GM11168 (cell line): ENCODE measurements at regions not wholly inside any gene's neighbourhood (a gene's known extent, or its start where the extent isn't known, plus 50 kb on each side); places are given as distances from the start of the nearest gene placed in this dataset.

Experiments used
- in situ Hi-C: fragments of 300-500 bp; cut with MboI; formaldehyde crosslinking; loops from one replicate; pipeline ENCODE4 v1.12.0; 2022; ENCODE audit warnings: low sequenced_read_pairs; ENCODE audit not compliant: unreplicated experiment

DNA sequence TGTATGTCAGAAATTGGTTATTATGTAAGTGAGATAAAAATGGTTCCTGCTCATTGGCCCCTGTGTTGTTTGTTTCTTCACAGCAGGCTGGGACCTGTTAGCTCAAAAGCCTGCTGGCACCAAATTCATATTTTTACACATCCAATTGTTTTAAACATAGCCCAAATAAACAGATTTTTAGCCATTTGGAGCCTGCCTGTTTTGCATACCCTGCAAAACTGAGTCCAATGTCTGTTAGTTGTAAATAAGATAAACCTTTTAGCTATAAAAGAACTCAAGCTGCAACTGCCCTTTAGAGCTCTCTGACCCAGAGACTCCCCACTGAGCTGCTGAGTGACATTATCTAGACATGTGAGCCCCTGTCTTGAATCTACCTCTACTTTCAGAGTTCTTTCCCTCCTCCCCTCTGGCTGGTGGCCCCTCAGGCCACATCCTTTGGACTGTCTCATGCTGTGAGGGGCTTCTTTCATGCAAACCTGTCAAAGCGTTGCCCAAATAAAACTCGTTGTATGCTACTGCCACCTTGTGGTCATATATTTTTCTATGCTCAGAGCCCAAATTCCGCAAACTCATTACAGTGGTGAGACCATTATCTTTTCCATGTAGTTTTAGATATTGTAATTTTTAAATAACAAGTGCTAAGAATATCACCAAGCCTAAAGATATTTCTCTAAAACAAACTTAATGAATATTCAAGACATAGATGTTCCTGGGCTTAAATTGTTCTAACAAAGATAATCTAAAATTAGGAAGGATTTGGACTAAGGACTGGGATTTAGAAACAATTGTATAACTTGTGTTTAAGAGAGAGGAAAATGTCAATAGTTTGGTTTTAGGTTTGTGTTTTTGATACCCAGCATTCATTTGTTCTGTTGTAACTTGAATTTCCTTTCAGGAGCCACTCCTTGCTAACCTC, 337.9 kb downstream of the AACS start:
- in situ Hi-C loops, result no loop called here

DNA sequence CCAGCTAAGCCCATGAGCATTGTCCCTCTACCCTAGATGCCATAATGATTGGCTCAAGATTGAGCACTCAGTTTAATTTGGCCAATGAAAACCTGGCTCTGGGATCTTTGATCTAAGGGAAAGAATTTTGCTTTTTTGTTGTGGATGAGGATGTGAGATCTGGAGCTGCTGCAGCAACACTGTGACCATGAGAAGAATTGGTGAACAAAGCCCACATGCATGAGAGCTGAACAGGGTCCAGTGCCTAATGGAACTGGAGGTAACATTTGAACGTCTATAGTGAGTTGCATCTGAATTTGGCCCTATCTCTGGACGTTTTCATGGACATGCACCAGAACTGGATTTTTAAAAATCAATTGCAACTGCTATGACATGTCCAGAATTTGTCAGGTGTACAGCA, 338.6 kb downstream of the AACS start:
- in situ Hi-C loops, result no loop called here

DNA sequence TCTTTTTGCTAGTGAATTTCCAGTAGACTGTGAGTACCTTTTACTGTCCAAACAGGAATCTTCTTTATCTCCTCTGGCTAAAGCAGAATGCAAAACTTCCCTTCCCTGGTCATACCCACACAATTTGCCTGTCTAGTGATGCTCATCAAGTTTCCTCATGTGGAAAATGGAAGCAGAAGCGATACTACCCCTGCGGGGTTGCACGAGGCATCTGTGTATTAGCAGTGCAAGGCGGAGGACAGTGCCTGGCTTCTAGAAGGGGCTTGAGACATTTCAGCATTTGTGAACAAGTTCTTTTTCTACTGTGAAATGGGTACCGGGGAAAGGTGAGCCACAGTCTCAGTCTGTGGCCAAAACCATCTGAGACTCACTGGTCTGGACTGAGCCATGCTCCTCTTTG, 340.9 kb downstream of the AACS start:
- in situ Hi-C loops, result no loop called here

DNA sequence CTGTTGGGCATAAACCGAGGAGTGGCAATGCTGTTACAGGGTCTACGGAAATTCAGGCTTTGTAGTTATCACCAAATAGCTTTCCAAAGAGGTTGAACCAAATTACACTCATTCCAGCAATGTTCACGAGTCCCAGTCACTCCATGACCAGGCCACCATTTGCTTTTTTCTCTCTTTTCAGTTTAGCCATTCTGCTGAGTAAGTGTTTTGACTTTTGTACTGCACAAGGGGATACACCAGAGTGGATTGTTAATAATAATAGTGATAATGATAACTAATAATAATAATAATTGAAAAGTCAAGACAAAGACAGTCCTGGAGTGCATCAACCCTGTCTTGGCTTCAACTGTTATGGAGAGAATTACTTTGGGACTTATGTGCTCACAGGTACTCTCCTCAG, 343.5 kb downstream of the AACS start:
- in situ Hi-C loops, result no loop called here

DNA sequence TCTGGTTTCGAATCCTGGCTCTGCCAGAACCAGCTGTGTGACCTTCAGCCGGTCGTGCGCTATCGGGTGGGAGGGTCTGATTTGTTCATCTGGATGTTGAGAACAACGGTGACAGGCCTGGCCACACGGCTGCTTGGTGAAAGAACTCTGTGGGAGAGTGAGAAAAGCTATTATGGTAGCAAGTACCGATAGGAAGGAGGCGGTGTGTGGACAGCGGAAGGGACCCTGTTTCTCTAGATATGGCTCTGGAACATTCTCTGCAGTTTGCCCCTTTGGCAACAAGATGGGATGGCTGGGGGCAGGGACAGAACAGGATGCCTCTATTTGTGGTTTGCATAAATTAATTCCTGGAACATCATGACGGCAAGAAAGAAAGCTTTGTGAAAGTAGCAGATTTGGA, 347.3 kb downstream of the AACS start:
- in situ Hi-C loops, result no loop called here

DNA sequence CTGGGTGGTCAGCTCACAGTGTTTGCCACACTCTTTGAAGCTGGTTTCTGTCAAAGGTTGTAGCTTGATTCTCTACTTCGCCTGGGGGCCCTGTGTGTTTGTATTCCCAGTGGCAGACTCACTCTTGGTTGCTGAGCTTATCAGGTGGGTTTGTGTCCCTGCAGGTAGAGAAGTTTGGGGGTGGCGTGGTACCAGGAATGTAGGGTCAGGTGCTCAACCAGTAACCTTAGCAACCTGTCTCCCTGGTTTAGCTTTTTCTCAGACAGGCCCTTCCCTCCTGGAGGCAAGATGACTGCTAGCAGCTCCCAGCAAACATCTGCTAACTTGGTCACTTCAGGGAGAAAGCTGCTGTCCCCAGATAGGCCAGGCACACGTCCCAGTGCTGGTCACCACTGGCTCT, 352.2 kb downstream of the AACS start:
- in situ Hi-C loops, result no loop called here

DNA sequence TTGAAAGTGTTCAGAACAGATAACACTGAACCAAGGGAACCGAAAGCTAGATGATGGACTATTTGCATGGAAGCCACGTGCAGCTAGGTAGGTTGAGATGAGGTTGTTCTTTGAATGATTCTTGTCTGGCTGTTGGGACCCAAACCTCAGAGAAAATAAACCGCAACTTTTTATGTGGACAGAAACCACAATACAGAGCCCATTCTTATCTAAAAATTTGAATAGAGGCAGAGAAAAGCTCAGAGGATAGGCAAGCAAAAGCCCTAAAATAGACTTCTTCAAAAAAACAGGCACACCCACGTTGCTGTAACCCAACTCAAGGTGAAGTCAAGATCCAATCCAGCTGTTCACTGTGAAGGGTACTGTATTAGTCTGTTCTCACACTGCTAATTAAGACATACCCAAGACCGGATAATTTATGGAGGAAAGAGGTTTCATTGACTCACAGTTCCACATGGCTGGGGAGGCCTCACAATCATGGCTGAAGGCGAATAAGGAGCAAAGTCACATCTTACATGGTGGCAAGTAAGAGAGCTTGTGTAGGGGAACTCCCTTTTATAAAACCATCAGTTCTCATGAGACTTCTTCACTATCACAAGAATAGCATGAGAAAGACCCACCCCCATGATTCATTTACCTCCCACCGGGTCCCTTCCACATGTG, 353.8 kb downstream of the AACS start:
- in situ Hi-C loops, result no loop called here

DNA sequence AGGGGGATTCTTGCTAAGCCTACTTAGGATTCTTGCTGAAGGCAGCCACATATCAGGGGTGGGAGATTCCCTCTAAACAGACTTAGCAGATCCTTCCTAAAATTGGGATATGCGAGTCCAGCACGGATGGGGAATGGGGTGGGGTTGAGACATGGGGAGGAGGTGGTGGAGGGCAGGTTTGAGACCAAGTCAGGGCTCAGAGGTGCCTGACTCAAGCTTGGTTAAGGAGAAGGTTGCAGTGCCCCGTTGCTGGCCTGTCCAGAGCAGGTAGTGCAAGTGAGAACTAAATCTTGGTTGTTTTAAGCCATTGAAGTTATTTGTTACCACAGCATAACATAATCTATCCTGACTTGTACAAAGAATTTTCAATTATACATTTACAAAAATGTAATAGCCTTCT, 359.7 kb downstream of the AACS start:
- in situ Hi-C loops, result no loop called here

DNA sequence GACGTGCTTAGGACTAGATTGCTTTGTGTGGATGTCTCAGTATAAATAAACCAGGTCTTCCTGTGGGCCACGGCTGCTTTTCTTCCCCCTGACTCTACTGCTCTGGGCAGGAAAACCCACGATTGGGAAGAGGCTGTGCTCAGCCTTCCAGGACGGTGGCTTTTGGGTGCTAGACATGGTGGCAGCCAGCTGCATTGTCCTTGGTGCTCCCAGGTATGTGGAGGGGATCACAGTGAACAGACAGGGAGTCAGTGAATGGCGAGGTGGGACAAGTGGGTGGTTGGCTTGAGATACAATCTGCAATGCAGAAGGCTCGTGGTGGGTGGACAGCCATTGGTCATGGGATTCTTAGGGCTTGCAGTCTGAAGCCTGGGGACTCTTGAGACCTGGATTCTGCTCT, 366.3 kb downstream of the AACS start:
- in situ Hi-C loops, result no loop called here

DNA sequence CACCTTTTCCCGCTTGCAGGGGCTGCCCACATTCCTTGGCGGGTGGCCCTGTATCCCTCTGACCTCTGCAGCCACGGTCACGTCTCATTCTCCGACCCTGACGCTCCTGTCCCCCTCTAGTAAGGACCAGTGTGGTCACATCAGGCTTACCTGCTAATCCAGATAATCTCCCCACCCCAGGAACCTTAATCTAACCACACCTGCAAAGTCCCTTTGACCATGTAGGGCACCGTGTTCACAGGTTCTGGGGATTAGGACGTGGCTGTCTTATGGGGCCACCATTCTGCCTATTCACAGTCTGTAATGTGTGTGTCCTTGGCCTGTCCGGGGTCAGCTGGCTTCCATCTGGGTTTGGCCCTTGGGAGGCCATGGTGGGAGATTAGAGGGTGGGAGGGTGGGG, 368.9 kb downstream of the AACS start:
- in situ Hi-C loops, result no loop called here

DNA sequence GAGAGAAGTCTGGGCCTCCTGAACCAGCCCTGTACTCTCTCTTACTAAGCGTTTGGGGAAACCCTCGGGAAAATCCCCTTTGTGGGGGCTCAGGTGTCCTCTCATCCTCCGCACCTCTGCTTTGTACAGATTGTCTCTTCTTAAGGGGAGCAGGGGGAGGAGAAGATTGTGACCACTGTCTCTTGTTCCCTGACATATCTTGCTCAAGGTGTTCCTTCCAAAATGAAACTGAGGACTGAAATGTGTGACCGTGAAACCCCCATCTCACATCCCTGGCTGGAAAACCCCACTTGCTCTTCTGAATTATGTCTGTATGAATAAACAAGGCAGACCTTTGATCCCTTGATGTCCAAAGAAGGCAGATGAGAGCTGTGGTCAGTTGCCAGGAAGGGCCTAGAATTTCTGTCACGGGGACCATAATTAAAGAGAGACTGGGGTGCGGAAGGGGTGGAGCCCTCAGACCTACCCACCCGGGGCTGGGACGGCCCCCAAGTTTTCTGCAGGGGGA, 369.8 kb downstream of the AACS start:
- in situ Hi-C loops, result no loop called here

DNA sequence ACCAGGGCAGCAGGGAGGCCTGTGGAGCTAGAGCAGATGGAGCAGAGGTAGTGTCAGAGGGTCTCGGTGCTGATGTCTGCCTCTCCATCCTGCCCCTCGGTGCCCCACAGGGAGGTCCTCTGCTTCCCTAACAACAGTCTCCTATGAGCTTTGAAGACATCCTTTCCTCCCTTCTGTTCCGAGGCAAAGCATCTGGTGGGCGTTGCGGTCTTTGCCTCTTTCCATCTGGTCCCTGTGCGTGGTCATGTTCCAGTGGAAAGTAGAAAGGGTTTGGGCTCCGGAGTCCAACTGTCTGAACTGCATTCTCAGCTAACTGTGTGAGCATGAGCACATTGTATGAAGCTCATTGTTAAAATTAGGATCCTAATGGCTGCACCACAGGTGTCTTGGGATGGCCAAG, 370.6 kb downstream of the AACS start:
- in situ Hi-C loops, result no loop called here

DNA sequence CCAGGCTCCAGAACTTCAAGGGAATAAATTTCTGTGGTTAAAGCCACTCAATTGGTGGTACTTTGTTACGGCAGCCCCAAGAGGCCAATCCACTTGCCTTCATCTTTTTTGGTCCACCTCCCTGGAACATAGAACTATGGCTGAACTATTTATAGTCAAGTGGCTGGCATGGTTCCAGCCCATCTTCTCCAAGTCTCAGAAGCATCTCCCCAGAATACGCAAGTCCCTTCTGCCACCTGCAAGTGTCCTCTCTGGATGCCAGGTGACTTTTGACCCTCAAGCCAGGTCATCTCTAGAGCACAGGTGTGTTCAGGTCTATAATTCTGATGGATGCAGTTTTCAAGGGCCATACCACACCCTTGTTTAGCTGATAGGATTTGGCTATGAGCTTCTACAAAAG, 371.5 kb downstream of the AACS start:
- in situ Hi-C loops, result no loop called here

DNA sequence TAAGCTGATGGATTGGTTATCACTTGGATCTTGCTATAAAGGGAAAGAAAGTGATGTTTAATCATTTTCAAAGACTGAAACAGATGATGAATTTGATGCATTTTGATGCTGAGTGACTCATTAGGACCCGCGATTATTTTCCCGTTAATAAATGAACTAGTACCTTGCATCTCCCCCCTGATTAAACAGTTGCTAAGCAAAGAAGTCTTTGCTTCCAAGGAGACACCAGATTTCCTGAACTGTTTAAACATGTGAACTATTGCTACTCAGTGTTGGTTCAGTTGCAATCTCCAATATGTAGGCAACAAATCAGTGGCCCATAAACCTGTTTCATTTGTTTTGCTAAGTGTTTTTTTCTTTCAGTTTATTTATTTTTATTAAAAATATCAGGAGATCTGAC, 375.2 kb downstream of the AACS start:
- in situ Hi-C loops, result no loop called here

DNA sequence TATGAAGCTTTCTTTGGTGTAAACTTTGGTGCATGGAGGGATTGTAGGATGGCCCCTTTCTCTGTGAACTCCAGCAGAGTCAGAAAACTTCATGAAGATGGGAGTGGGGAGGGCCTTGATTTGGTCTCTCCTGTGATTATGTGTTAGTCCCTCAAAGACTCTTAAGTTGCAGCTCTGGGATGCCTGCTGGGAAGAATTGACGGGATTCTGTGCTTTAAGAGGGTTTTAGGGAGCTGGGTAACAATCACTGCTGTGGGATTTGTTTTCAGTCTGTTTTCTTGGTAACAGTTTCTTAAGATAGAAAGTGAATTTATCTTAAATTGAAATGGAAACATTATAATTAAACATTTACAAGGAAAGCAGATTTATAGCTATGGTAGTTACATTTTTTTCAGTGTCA, 378.1 kb downstream of the AACS start:
- in situ Hi-C loops, result no loop called here

DNA sequence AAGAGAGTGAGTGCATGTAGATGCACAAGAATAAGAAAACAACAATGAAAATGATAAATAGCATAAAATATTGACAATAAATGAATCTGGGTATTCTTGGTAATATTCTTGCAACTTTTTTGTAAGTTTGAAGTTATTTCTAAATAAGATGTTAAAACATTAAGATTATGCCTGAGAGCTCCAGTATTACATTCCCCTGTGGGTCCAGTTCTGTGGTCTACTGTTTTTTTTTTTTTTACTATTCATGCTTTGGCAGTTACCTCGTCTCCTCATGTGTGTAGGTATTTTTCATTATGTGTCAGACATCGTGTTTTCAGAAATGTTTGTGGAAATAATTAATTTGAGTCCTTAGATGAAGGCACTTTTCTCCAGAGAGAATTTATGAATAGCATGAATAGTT, 386.2 kb downstream of the AACS start:
- in situ Hi-C loops, result no loop called here

DNA sequence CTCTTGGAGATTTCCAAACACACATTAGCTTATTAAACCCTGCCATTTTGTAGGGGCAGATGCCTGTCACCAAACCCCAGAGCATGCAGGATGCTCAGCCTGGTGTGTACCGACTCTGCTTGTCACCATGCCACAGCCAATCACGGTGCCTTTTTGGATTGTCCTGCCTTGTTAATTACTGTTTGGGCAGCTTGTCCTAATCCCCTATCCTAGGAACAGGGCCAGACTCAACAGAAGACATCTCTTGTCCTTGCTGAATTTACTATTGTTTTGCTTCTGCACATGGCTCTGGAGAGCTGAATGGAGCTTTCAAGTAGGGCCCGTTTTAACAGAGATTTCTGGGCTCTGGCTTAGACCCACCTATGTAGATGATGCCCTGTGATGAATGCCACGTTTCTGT, 388.5 kb downstream of the AACS start:
- in situ Hi-C loops, result no loop called here

DNA sequence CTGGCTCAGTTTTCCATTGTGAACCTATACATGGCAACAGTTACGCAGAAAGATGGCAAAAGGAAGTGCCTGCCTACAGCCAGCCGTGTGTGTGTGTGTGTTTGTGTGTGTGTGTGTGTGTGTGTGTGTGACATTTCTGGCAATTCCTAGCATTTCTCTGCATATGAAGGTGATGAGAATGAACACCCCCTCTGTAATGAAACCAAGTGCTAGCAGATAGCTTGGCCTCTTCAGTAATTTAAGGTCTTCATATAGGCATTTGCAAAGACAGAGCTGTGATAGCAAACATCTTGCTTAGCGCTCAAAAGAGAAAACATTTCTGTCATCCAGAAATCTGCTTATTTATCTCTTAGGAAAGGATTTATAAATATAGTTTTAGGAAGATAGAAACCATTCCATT, 389.1 kb downstream of the AACS start:
- in situ Hi-C loops, result no loop called here

DNA sequence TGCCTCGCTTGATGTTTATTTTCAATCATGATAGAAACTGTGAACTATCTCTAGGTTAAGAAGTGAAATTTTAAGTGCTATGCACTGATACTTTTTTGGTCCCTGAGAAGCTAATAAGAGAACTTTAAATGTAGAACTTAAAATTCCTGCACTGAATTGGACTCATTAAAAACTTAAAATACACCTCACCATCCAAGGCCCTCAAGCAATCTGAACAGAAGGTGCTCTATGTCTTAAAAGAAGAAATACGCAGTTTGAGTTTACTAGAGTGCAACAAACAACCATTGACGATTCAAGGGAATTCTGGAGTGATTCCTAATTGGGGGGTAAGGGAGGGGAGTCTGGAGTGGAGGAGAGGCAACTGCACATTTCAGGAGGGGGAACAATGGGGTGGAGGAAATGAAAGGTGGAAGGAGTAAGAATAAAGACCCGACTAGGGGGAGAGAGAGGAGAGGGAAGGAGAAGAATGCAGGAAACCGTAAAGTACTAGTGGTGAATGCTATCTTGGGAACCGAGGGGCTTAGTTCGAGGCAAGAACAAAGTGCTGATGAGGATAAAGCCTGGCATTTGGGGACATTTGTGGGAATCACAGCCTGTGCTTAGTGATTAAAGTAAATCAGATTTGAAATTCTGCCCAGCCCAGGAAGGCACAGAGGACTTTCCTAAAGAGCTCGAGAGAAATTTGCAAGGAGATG, 389.7 kb downstream of the AACS start:
- in situ Hi-C loops, result no loop called here

DNA sequence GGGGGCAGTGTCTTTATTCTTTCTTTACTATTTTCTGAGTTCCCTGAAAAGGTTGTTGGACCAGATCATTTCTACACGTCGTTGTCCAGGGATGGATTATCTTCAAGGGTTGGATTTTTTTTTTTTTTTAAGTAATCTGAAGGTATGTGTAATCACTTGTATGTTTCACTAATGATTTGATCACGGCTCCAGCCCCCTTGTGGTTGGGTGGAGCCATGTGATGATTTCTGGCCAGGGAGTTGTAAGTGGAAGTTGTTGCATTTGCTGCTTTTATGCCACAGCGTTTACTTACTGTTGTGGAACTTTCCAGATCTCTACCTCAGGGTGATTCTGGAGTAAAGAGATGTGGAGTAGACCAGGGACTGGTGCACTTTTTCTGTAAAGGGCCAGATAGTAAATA, 390.3 kb downstream of the AACS start:
- in situ Hi-C loops, result no loop called here
